ENCODE measurements at regions not wholly inside any gene's neighbourhood (a gene's known extent, or its start where the extent isn't known, plus 50 kb on each side); places are given as distances from the start of the nearest gene placed in this dataset.

DNA sequence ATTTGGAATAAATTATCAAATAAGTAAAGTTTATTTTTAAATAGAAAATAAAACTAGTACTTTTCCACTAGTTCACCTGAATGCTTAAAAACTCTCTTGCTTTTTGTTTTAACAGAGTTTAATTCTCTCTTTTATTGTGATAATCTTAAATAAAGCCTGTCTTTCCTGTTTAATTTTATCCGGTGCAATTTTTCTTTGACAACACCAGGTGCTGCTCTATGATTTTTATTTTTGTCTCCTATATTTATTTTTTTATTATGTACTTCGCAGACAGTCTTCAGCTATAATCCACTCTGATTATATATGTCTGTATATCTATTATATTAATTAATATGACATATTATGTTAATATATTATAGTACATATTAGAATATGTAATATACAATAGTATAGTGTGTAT lies 1293.0 kb upstream of the EPHA6 start:
- Histone ChIP-seq H3K27me3 (ENCODE audit: insufficient read depth, low read depth, low read length) (no peaks in the 10 kb centered on the region), H3F3A (ENCODE audit: insufficient read depth, low read length, poor library complexity, severe bottlenecking) (no peaks in the 10 kb centered on the region), H3K36me3 (ENCODE audit: insufficient read depth, low read length) (no peaks in the 10 kb centered on the region), H2AFZ (ENCODE audit: low read depth, low read length) (no peak overlapping the region), H3K4me2 (ENCODE audit: low read length) (no peak overlapping the region), H3K4me3 (ENCODE audit: low read length) (no peak overlapping the region), H3K9me2 (ENCODE audit: insufficient read depth, low read length) (no peaks in the 10 kb centered on the region), H3K27ac (ENCODE audit: low read length) (no peak overlapping the region), H3K9ac (ENCODE audit: low read length) (no peak overlapping the region), H3K9me3 (ENCODE audit: low read length) (no peaks in the 10 kb centered on the region), H3K79me2 (replicated peaks; ENCODE audit: insufficient read depth, low read length) (no peaks in the 10 kb centered on the region), H4K20me1 (ENCODE audit: insufficient read depth) (no peaks in the 10 kb centered on the region)
- TF ChIP-seq SMC3 (conservative IDR thresholded peaks at IDR 0.05; ENCODE audit: poor library complexity) (no peak), TAF1 (IDR thresholded peaks at IDR 0.05; ENCODE audit: low read depth) (no peak)

DNA sequence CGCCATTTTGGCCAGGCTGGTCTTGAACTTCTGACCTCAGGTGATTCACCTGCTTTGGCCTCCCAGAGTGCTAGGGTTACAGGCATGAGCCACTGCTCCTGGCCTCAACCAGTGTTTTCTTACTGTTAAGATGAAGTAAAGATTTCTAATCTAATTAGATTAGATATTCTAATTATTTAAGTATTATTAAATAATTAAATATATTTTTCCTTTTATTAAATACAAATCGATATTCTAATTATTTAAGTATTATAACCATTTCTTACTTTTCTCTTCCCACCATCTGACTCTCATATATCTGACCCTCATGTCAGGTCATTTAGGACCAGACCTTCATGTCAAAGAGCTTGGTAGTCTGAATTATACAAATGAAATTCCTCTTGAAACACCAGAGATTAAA lies 1291.9 kb upstream of the EPHA6 start:
- H3K27ac ChIP-seq (ENCODE audit: low read length), result no peak overlapping the region
- no peaks in the 10 kb centered on the region for H3K79me2 ChIP-seq (replicated peaks; ENCODE audit: insufficient read depth, low read length)
- no peak overlapping the region for H3K9ac ChIP-seq (ENCODE audit: low read length)
- H3K4me3 ChIP-seq (ENCODE audit: low read length), result no peak overlapping the region
- TF ChIP-seq, protein P1, sequence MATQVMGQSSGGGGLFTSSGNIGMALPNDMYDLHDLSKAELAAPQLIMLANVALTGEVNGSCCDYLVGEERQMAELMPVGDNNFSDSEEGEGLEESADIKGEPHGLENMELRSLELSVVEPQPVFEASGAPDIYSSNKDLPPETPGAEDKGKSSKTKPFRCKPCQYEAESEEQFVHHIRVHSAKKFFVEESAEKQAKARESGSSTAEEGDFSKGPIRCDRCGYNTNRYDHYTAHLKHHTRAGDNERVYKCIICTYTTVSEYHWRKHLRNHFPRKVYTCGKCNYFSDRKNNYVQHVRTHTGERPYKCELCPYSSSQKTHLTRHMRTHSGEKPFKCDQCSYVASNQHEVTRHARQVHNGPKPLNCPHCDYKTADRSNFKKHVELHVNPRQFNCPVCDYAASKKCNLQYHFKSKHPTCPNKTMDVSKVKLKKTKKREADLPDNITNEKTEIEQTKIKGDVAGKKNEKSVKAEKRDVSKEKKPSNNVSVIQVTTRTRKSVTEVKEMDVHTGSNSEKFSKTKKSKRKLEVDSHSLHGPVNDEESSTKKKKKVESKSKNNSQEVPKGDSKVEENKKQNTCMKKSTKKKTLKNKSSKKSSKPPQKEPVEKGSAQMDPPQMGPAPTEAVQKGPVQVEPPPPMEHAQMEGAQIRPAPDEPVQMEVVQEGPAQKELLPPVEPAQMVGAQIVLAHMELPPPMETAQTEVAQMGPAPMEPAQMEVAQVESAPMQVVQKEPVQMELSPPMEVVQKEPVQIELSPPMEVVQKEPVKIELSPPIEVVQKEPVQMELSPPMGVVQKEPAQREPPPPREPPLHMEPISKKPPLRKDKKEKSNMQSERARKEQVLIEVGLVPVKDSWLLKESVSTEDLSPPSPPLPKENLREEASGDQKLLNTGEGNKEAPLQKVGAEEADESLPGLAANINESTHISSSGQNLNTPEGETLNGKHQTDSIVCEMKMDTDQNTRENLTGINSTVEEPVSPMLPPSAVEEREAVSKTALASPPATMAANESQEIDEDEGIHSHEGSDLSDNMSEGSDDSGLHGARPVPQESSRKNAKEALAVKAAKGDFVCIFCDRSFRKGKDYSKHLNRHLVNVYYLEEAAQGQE (IDR thresholded peaks at IDR 0.05; ENCODE audit: borderline replicate concordance), result no peak
- no peak for TF ChIP-seq POLR2AphosphoS5 (IDR thresholded peaks at IDR 0.05)
- TF ChIP-seq SMC3 (conservative IDR thresholded peaks at IDR 0.05; ENCODE audit: poor library complexity), result no peak
- TF ChIP-seq MXI1 (conservative IDR thresholded peaks at IDR 0.05; ENCODE audit: poor library complexity, severe bottlenecking), result no peak
- TF ChIP-seq EP300 (conservative IDR thresholded peaks at IDR 0.05; ENCODE audit: poor library complexity, severe bottlenecking), result no peak
- TF ChIP-seq TAF1 (IDR thresholded peaks at IDR 0.05; ENCODE audit: low read depth), result no peak
- no peak for TF ChIP-seq EZH2 (IDR thresholded peaks at IDR 0.05; ENCODE audit: borderline replicate concordance, insufficient read depth, low read length, poor library complexity, severe bottlenecking)
- TF ChIP-seq RAD21 (conservative IDR thresholded peaks at IDR 0.05), result no peak
- TF ChIP-seq, protein P2, sequence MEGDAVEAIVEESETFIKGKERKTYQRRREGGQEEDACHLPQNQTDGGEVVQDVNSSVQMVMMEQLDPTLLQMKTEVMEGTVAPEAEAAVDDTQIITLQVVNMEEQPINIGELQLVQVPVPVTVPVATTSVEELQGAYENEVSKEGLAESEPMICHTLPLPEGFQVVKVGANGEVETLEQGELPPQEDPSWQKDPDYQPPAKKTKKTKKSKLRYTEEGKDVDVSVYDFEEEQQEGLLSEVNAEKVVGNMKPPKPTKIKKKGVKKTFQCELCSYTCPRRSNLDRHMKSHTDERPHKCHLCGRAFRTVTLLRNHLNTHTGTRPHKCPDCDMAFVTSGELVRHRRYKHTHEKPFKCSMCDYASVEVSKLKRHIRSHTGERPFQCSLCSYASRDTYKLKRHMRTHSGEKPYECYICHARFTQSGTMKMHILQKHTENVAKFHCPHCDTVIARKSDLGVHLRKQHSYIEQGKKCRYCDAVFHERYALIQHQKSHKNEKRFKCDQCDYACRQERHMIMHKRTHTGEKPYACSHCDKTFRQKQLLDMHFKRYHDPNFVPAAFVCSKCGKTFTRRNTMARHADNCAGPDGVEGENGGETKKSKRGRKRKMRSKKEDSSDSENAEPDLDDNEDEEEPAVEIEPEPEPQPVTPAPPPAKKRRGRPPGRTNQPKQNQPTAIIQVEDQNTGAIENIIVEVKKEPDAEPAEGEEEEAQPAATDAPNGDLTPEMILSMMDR (IDR thresholded peaks at IDR 0.05; ENCODE audit: poor library complexity, severe bottlenecking), result no peak
- H4K20me1 ChIP-seq (ENCODE audit: insufficient read depth), result no peaks in the 10 kb centered on the region
- no peak overlapping the region for H2AFZ ChIP-seq (ENCODE audit: low read depth, low read length)
- H3F3A ChIP-seq (ENCODE audit: insufficient read depth, low read length, poor library complexity, severe bottlenecking), result no peaks in the 10 kb centered on the region
- no peaks in the 10 kb centered on the region for H3K27me3 ChIP-seq (ENCODE audit: insufficient read depth, low read depth, low read length)
- H3K36me3 ChIP-seq (ENCODE audit: insufficient read depth, low read length), result no peaks in the 10 kb centered on the region
- no peak overlapping the region for H3K4me2 ChIP-seq (ENCODE audit: low read length)
- H3K9me2 ChIP-seq (ENCODE audit: insufficient read depth, low read length), result no peaks in the 10 kb centered on the region
- no peaks in the 10 kb centered on the region for H3K9me3 ChIP-seq (ENCODE audit: low read length)

DNA sequence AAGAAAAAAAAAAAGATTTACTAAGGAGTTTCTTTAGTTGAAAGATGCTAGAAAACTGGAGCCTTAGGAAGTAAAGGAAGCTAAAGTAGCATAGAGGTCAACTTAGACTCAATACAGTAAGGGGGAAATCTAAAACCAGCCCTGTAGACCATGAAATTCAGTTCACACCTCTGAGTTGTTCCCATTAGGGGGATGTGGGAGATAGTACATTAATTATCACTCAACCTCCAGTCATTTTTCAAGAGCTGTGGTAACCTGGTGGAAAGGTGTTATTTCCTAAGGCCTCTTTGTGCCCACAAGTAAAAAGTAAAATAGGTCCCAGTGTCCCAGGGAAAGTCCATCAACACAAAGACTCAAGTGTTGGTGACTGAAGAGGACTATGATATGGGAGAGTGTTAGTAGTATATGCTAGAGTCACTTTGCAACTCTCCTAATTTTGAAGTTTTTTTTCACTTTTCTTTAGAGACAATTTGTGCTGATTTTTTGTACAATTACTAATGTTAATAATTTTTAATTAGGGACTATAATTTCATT lies 1274.4 kb upstream of the EPHA6 start:
- no peaks in the 10 kb centered on the region for H3K27me3 ChIP-seq (ENCODE audit: insufficient read depth, low read depth, low read length)
- no peaks in the 10 kb centered on the region for H3K79me2 ChIP-seq (replicated peaks; ENCODE audit: insufficient read depth, low read length)
- H3K27ac ChIP-seq (ENCODE audit: low read length), result no peak overlapping the region
- no peaks in the 10 kb centered on the region for H3K36me3 ChIP-seq (ENCODE audit: insufficient read depth, low read length)
- H3F3A ChIP-seq (ENCODE audit: insufficient read depth, low read length, poor library complexity, severe bottlenecking), result no peaks in the 10 kb centered on the region
- H3K9me3 ChIP-seq (ENCODE audit: low read length), result no peaks in the 10 kb centered on the region
- H3K9ac ChIP-seq (ENCODE audit: low read length), result no peak overlapping the region
- no peak overlapping the region for H2AFZ ChIP-seq (ENCODE audit: low read depth, low read length)
- H4K20me1 ChIP-seq (ENCODE audit: insufficient read depth), result no peaks in the 10 kb centered on the region
- H3K4me2 ChIP-seq (ENCODE audit: low read length), result no peak overlapping the region
- H3K9me2 ChIP-seq (ENCODE audit: insufficient read depth, low read length), result no peaks in the 10 kb centered on the region
- no peak overlapping the region for H3K4me3 ChIP-seq (ENCODE audit: low read length)
- TF ChIP-seq, protein P2 (IDR thresholded peaks at IDR 0.05; ENCODE audit: poor library complexity, severe bottlenecking), result no peak
- TF ChIP-seq EZH2 (IDR thresholded peaks at IDR 0.05; ENCODE audit: borderline replicate concordance, insufficient read depth, low read length, poor library complexity, severe bottlenecking) (no peak), TAF1 (IDR thresholded peaks at IDR 0.05; ENCODE audit: low read depth) (no peak), SMC3 (conservative IDR thresholded peaks at IDR 0.05; ENCODE audit: poor library complexity) (no peak), EP300 (conservative IDR thresholded peaks at IDR 0.05; ENCODE audit: poor library complexity, severe bottlenecking) (no peak), RAD21 (conservative IDR thresholded peaks at IDR 0.05) (no peak), POLR2AphosphoS5 (IDR thresholded peaks at IDR 0.05) (no peak), MXI1 (conservative IDR thresholded peaks at IDR 0.05; ENCODE audit: poor library complexity, severe bottlenecking) (no peak)
- TF ChIP-seq, protein P1 (IDR thresholded peaks at IDR 0.05; ENCODE audit: borderline replicate concordance), result no peak
